OCI-LY7 (cell line): ENCODE measurements at regions not wholly inside any gene's neighbourhood (a gene's known extent, or its start where the extent isn't known, plus 50 kb on each side); places are given as distances from the start of the nearest gene placed in this dataset.

ENCODE experiments used
- EZH2phosphoT487 ChIP-seq: fragments of 200-600 bp; sonication (generic); IDR thresholded peaks from 2 replicates; pipeline ENCODE4 v1.6.1; 2018; ENCODE audit warnings: low read depth, borderline replicate concordance, mild to moderate bottlenecking, mixed run types, antibody characterized with exemption, low read length, moderate library complexity, mixed read lengths
- TF ChIP-seq, protein P1 (sequence below): fragments of 200-600 bp; sonication (generic); conservative IDR thresholded peaks from 2 replicates; pipeline ENCODE4 v1.5.1; 2014; ENCODE audit warnings: mild to moderate bottlenecking, antibody characterized with exemption, low read length, moderate library complexity, mixed read lengths

DNA sequence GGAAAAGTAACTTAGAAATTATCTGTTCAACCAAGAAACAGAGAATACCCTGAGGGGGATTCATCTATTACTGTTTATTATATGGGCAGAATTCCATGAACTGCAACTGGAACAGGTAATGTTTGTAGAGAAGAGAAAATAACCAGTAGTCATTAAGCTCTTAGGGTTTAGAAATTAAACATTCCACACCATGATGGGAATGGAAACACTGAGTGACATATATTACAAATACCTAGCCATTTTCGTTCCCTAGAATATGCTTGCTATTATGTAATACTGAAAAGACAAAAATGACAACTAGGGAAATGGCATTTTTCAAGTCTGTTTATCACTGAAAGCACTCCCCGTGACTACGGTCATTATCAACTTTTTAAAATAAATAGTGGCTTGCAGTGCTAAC, 1007.4 kb downstream of the GATA3 start:
- TF ChIP-seq, protein P1, sequence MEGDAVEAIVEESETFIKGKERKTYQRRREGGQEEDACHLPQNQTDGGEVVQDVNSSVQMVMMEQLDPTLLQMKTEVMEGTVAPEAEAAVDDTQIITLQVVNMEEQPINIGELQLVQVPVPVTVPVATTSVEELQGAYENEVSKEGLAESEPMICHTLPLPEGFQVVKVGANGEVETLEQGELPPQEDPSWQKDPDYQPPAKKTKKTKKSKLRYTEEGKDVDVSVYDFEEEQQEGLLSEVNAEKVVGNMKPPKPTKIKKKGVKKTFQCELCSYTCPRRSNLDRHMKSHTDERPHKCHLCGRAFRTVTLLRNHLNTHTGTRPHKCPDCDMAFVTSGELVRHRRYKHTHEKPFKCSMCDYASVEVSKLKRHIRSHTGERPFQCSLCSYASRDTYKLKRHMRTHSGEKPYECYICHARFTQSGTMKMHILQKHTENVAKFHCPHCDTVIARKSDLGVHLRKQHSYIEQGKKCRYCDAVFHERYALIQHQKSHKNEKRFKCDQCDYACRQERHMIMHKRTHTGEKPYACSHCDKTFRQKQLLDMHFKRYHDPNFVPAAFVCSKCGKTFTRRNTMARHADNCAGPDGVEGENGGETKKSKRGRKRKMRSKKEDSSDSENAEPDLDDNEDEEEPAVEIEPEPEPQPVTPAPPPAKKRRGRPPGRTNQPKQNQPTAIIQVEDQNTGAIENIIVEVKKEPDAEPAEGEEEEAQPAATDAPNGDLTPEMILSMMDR = no peak
- TF ChIP-seq EZH2phosphoT487 = no peak
